Ovary (tissue), 7 donors: ENCODE measurements at regions not wholly inside any gene's neighbourhood (a gene's known extent, or its start where the extent isn't known, plus 50 kb on each side); places are given as distances from the start of the nearest gene placed in this dataset.
A peak's percentile ranks its signal among the peaks of the same experiment; 100 is the strongest.

Experiments used
- DNase-seq, 5 donors: peaks; one replicate each; pipeline ENCODE4 v3.0.0-alpha.2; 2019 to 2020
- H3K27ac ChIP-seq, 2 donors: fragments of 200-600 bp; one replicate each; pipeline versions ENCODE4 v1.5.1 to v1.8.0; 2019 to 2022
- H3K27me3 ChIP-seq: fragments of 200-600 bp; one replicate; pipeline ENCODE4 v1.8.0; 2022
- H3K36me3 ChIP-seq: fragments of 200-600 bp; sonication (generic); one replicate; pipeline ENCODE4 v1.5.1; 2019
- H3K4me1 ChIP-seq: one replicate; pipeline ENCODE4 v1.8.1; 2013; ENCODE audit warnings: mild to moderate bottlenecking, moderate library complexity; ENCODE audit not compliant: insufficient read depth
- H3K4me3 ChIP-seq: fragments of 200-600 bp; sonication (generic); one replicate; pipeline ENCODE4 v1.5.1; 2017
- H3K9me3 ChIP-seq, 2 donors: fragments of 200-600 bp in 1 of 2; sonication (generic) in 1 of 2; one replicate each; pipeline versions ENCODE4 v1.5.1 to v1.8.1; 2013 to 2019; ENCODE audit warnings: mild to moderate bottlenecking in 1 of 2, moderate library complexity in 1 of 2
- CTCF ChIP-seq, 3 donors: fragments of 450-650 bp in 2 of 3; fragments of 200-600 bp in 1 of 3; IDR thresholded peaks; one replicate each; pipeline versions ENCODE4 v1.5.1 to v1.8.0; 2016 to 2022; ENCODE audit warnings: antibody characterized with exemption in 3 of 3, mild to moderate bottlenecking in 1 of 3
- EP300 ChIP-seq: sonication (generic); formaldehyde crosslinking; IDR thresholded peaks from one replicate; pipeline ENCODE4 v1.6.1; 2017; ENCODE audit warnings: antibody characterized with exemption
- POLR2A ChIP-seq: fragments of 450-650 bp; IDR thresholded peaks from one replicate; pipeline ENCODE4 v1.6.1; 2017; ENCODE audit warnings: antibody characterized with exemption, mild to moderate bottlenecking, moderate library complexity
- WGBS, 3 donors: extraction: QIAGEN DNeasy Blood & Tissue Kit in 1 of 3; methylation state at CpG; one replicate each; pipeline versions ENCODE4 v1.1.5 to v1.1.7; 2013 to 2017; 5-methylcytosine and 5-hydroxymethylcytosine counted together
- intact Hi-C, 4 donors: fragments of 100-400 bp; cut with DNase I; formaldehyde crosslinking; loops; one replicate each; pipeline versions ENCODE4 v1.11.0 to v1.15.1; 2022 to 2023
- donor health status: DM: no; HTN: no; CAD: no; lungs with moderate emphysema.
- donor health status: DM: no; HTN: no; CAD: no.
- donor health status: Bipolar disorder and iron deficiency.
- donor health status: DM: no; HTN: no; CAD: no.
- donor health status: DM: yes; HTN: yes; CAD: no.

GRCh38 chr5:176175101-176175852, 62.9 kb upstream of the SIMC1 start:
- H3K27me3 ChIP-seq = no peaks in the 10 kb centered on the region
- no peak for TF ChIP-seq POLR2A
- no peak for TF ChIP-seq EP300
- TF ChIP-seq CTCF (IDR thresholded peaks at IDR 0.05) = no peak
- no peaks in the 10 kb centered on the region for H3K9me3 ChIP-seq
- no peak for DNase-seq
- no peak overlapping the region for H3K4me3 ChIP-seq
- intact Hi-C loops = loop anchor here in 1 of 4 donors (10.0 kb wide), 1 partner anchor 190 kb away; the partner anchor contains the start of genes ARL10 and KIAA1191
- H3K27ac ChIP-seq = no peak overlapping the region
- no peaks in the 10 kb centered on the region for H3K36me3 ChIP-seq
- H3K4me1 ChIP-seq = peaks cover 6% of the 10 kb centered on the region
- WGBS, 3 donors = 91 to 93% (median 92%) methylated on average over 16 of the region's 16 CpGs

- no peak overlapping the region for H3K27ac ChIP-seq
- DNase-seq = no peak
- H3K27me3 ChIP-seq = no peaks in the 10 kb centered on the region
- no peak for TF ChIP-seq POLR2A
- no peak for TF ChIP-seq EP300
- TF ChIP-seq CTCF (IDR thresholded peaks at IDR 0.05) = no peak
- no peaks in the 10 kb centered on the region for H3K36me3 ChIP-seq
- WGBS, 3 donors = 83 to 95% (median 91%) methylated on average over 6 of the region's 6 CpGs
- H3K4me3 ChIP-seq = no peak overlapping the region
- no peaks in the 10 kb centered on the region for H3K9me3 ChIP-seq
- intact Hi-C loops = loop anchor here in 1 of 4 donors (10.0 kb wide), 1 partner anchor 189 kb away; the partner anchor contains the start of genes ARL10 and KIAA1191
- peaks cover 10% of the 10 kb centered on the region for H3K4me1 ChIP-seq
These were observed 62.0 kb upstream of the SIMC1 start for GRCh38 chr5:176176231-176176630.

DNA sequence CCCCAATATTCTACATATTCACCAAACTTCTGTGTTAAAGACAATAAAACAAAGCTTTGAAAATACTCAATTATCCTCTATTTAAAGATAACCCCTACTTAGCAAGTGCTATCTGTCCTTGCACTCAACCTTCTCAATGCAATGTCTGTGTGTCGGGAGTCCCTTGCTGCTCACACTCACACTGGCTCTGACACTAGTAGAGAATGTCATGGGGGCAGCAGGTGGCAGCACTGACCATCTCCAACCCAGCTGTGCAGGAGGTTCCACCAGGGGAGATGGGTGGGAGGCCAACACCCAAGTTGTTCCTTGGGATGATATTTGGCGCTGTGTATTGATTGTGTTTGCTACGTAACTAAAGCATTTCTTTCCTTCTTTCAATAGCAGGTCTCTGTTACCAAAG, 59.4 kb upstream of the SIMC1 start:
- no peaks in the 10 kb centered on the region for H3K9me3 ChIP-seq
- intact Hi-C loops = loop anchor here in 1 of 4 donors (10.0 kb wide), 1 partner anchor 186 kb away; the partner anchor contains the start of genes ARL10 and KIAA1191
- no peaks in the 10 kb centered on the region for H3K27me3 ChIP-seq

DNA sequence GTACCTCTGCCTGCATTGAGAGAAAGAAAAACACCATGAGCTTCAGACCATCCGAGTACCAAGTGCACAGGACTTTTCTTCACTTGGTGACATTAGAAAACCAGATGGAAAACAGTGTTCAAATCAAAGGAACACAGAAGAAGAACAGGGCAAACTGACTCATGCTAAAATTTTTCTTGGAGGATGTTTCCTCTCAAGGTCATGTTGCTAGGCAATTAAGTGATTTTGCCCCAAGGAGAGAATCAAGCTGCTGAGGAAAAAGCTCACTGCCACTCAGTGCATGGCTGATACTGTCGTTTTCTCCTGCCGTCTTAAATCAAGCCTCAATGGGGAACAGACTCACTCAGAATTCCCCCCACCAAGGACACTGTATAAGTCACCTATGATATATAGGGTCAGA, 57.9 kb upstream of the SIMC1 start:
- intact Hi-C loops = no loop called here
- H3K27ac ChIP-seq = peak overlapping the region; percentile 65 to 87

More for the DNA sequence above, 59.4 kb upstream of the SIMC1 start:
- H3K36me3 ChIP-seq = no peaks in the 10 kb centered on the region
- H3K27ac ChIP-seq = no peak overlapping the region
- TF ChIP-seq EP300 (no peak), CTCF (IDR thresholded peaks at IDR 0.05) (no peak), POLR2A (no peak)
- no peak overlapping the region for H3K4me3 ChIP-seq
- no peak for DNase-seq
- WGBS, 3 donors = 97 to 100% (median 100%) methylated on average over 3 of the region's 3 CpGs
- peaks cover 22% of the 10 kb centered on the region for H3K4me1 ChIP-seq

More for the DNA sequence above, 57.9 kb upstream of the SIMC1 start:
- Histone ChIP-seq H3K27me3 (no peaks in the 10 kb centered on the region), H3K4me3 (no peak overlapping the region), H3K36me3 (no peaks in the 10 kb centered on the region), H3K4me1 (peaks cover 24% of the 10 kb centered on the region), H3K9me3 (no peaks in the 10 kb centered on the region)
- WGBS, 3 donors = 4 to 10% (median 5%) methylated on average over 3 of the region's 3 CpGs
- peak in 2 of 5 donors; percentile 41 to 53 for DNase-seq
- TF ChIP-seq EP300 (no peak), POLR2A (no peak), CTCF (IDR thresholded peaks at IDR 0.05) (no peak)
